ENCODE measurements at regions not wholly inside any gene's neighbourhood (a gene's known extent, or its start where the extent isn't known, plus 50 kb on each side); places are given as distances from the start of the nearest gene placed in this dataset.

DNA sequence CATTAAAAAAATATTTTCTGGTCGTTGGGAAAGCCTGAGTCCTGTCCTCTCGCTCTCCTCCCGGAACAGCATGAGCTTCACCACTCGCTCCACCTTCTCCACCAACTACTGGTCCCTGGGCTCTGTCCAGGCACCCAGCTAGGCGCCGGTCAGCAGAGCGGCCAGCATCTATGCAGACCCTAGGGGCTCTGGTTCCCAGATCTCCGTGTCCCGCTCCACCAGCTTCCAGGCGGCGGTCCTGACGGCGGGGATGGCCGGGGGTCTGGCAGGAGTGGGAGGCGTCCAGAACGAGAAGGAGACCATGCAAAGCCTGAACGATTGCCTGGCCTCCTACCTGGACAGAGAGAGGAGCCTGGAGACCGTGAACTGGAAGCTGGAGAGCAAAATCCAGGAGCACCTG lies 807.2 kb upstream of the NDST4 start:
- ChIA-PET CTCF (no interaction called here), POLR2A (no interaction called here)
- no peak for DNase-seq (ENCODE audit: extremely low spot score)
- no peak for TF ChIP-seq CTCF (IDR thresholded peaks at IDR 0.05; ENCODE audit: control extremely low read depth, extremely low read depth, low read depth, missing control alignments)

DNA sequence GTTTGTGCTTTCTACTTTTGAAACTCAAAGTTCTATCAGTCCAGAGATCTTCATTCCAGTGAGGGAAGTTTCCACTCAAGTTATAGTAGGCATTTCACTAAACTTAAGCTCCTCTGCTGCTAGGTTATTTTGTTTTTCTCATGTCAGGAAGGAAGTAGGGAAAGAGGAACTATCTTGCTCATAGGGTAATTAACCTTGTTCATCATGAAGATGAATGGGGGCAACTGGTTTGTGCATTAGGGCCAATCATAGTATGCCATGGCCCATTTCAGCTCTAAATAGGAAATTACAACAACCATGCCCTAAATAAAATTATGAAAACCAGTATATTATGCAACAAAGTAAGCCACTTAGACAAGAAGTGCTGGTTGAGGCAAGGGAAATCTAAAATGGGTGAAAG lies 804.7 kb upstream of the NDST4 start:
- no peak for DNase-seq (ENCODE audit: extremely low spot score)
- no peak for TF ChIP-seq CTCF (IDR thresholded peaks at IDR 0.05; ENCODE audit: control extremely low read depth, extremely low read depth, low read depth, missing control alignments)
- POLR2A ChIA-PET: no interaction called here
- CTCF ChIA-PET: no interaction called here

- TF ChIP-seq CTCF (IDR thresholded peaks at IDR 0.05; ENCODE audit: control extremely low read depth, extremely low read depth, low read depth, missing control alignments): no peak
- ChIA-PET POLR2A (no interaction called here), CTCF (interaction anchor here (0.9 kb wide), 1 partner anchor 54 kb away, joined by 4 read pairs; no protein-coding TSS in a partner anchor)
- DNase-seq (ENCODE audit: extremely low spot score): no peak
These were observed 793.0 kb upstream of the NDST4 start for GRCh38 chr4:115906428-115906827.

GRCh38 chr4:115883847-115884246 lies 770.4 kb upstream of the NDST4 start:
- ChIA-PET CTCF (interaction anchor here (1.1 to 2.4 kb wide), 2 partner anchors 10 to 30 kb away, joined by 3 to 6 read pairs; no protein-coding TSS in a partner anchor), POLR2A (no interaction called here)
- no peak for DNase-seq (ENCODE audit: extremely low spot score)
- no peak for TF ChIP-seq CTCF (IDR thresholded peaks at IDR 0.05; ENCODE audit: control extremely low read depth, extremely low read depth, low read depth, missing control alignments)

DNA sequence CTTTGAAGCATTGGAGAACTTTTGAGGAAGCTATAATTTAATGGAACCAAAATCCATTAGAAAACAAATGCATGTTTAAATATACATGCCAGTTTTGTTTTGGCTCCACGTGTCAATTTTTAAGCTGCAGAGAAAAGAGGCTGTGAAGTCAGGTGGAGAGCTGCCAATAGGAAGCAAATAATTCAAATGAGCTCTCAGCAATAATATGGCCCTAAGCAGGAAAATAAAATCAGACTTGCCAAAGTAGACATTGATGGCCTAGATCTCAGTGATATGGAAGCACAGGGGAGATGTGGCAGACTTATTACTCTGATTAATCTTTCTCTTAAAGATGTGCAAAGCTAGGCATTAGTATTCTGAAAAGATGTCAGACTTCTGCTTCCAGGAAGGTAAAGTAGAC lies 769.8 kb upstream of the NDST4 start:
- no peak for DNase-seq (ENCODE audit: extremely low spot score)
- no peak for TF ChIP-seq CTCF (IDR thresholded peaks at IDR 0.05; ENCODE audit: control extremely low read depth, extremely low read depth, low read depth, missing control alignments)
- CTCF ChIA-PET: interaction anchor here (1.1 to 2.4 kb wide), 2 partner anchors 10 to 30 kb away, joined by 3 to 6 read pairs; no protein-coding TSS in a partner anchor
- POLR2A ChIA-PET: no interaction called here

GRCh38 chr4:115873048-115873447 lies 759.6 kb upstream of the NDST4 start:
- no peak for DNase-seq (ENCODE audit: extremely low spot score)
- ChIA-PET POLR2A (no interaction called here), CTCF (no interaction called here)
- TF ChIP-seq CTCF (IDR thresholded peaks at IDR 0.05; ENCODE audit: control extremely low read depth, extremely low read depth, low read depth, missing control alignments): peak; percentile 17

DNA sequence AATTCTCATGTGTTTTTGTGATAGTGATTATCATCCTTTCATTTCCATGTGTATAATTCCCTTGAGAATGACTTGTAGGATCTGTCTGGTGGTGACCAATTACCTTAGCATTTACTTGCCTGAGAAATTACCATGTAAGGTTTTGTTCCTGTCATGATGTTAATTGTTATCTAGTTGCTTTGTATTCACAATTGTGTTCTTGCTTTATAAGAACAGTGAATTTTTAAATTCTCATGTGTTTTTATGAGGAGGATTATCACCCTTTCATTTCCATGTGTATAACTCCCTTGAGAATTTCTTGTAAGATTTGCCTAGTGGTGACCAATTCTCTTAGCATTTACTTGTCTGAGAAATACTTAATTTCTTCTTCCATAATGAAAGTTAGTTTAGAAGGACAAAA lies 758.2 kb upstream of the NDST4 start:
- no peak for TF ChIP-seq CTCF (IDR thresholded peaks at IDR 0.05; ENCODE audit: control extremely low read depth, extremely low read depth, low read depth, missing control alignments)
- DNase-seq (ENCODE audit: extremely low spot score): no peak
- CTCF ChIA-PET: no interaction called here
- POLR2A ChIA-PET: no interaction called here

Measured in GM10248 (cell line).